Umbilical cord (tissue), 1 donor: ENCODE measurements at regions not wholly inside any gene's neighbourhood (a gene's known extent, or its start where the extent isn't known, plus 50 kb on each side); places are given as distances from the start of the nearest gene placed in this dataset.
"Not testable (repeated sequence)": the region's sequence is repeated elsewhere in the genome, so short reads cannot be mapped to it uniquely, and the experiment has no call there.

ENCODE experiments used
- DNase-seq: peaks from one replicate; pipeline ENCODE4 v3.0.0-alpha.2; 2015; ENCODE audit warnings: low spot score

DNA sequence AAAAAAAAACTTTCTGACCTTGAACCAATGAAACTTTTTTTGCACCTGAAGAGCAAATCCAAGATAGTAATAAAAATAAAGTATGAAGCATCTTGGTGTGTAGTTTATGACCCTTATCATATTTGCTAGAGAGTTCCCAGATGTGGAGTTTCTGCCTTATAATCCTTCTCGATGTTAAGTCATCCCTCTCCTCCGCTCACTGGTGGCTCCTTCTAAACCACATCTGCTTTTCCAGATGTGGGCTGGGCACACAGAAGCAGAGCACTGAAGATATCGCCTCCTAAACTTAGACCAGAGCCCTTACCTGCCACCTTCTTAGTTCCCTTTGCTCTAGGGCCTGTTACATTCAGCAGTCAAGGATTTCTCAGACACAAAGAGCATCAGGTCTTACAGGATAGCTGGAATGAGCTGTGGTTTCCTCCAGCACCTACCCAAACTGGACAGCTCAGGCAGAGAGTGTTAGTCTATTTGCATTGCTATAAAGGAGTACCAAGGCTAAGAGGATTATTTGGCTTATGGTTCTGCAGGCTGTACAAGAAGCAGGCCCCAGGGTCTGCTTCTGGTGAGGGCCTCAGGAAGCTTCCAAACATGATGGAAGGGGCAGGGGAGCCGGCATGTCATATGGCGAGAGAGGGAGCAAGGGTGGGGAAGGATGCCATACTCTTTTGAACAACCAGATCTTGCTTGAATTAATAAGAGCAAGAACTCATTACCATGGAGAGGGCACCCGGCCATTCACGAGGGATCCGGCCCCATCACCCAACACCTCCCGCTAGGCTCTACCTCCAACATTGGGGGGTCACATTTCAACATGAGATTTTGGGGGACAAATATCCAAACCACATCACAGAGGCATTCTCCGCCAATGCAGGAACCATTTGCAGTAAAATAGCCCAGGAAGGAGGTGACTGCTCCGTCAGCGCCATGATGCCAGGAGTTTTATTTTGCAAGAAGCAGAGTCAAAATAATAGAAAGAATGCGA lies 75.6 kb upstream of the HELT start:
- peak; percentile 73 for DNase-seq

- DNase-seq, result no peak
These were observed 69.3 kb upstream of the HELT start for GRCh38 chr4:184949020-184949419.

- DNase-seq, result no peak
These were observed 68.0 kb upstream of the HELT start for GRCh38 chr4:184950117-184950830.

- DNase-seq, result no peak
These were observed 67.4 kb upstream of the HELT start for GRCh38 chr4:184950926-184951325.

DNA sequence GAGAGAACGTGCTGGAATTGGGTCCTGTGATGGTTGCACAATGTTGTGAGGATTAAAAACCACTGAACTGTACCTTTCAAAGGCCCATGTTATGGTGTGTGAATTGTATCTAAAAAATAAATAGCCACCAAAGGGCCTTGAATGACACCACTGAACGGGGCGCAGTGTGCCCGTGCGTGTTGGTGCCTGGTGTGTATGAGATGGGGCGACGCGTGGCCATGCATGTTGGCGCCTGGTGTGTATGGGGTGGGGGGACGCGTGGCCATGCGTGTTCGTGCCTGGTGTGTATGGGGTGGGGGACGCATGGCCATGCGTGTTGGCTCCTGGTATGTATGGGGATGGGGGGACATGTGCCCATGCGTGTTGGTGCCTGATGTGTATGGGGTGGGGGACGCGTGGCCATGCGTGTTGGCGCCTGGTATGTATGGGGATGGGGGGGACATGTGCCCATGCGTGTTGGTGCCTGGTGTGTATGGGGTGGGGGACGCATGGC lies 66.6 kb upstream of the HELT start:
- no peak for DNase-seq

DNA sequence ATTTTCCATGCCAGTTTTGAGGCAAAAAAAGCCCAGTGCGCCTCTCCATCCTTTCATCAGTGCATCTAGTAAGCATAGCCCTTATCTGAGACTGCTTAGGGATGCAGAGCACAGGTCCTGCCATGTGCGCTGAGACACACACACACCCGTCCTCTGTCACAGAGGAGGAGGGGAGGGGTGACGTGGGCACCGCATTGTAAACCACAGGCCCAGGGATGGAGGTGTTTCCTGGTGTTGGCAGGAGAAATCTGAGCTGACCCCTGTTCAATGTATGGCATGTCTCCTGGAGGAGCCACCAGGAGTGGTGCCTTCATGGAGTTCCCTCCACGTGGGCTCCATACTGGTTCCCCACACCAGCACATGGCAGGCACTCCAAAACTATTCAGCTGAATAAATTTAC lies 65.8 kb upstream of the HELT start:
- no peak for DNase-seq

DNA sequence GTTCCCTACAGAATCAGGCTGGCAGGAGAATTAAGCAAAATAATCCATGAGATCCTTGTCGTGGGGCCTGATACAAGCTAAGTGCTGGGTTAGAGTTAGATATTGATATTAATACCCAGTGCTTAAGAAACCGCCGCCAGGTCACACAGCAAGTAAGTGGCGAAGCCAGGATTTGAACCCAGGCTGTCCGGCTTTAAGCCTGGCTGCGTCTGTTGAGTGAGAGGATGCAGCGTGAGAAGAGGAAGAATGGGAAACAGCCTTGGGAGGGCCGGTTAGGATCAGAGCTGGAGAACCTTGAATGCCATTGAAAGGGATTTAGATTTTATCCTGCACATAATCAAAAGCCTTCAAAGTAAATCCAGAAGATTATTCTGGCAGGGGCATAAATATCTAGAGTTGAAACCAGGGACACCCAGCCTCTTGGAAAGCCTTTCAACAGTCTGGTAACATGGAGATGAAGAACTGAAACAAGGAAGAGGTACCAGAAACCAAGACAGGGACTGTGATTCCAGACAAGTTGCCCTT lies 64.8 kb upstream of the HELT start:
- peak; percentile 81 for DNase-seq

- DNase-seq, result no peak
These were observed 64.3 kb upstream of the HELT start for GRCh38 chr4:184953971-184954370.

DNA sequence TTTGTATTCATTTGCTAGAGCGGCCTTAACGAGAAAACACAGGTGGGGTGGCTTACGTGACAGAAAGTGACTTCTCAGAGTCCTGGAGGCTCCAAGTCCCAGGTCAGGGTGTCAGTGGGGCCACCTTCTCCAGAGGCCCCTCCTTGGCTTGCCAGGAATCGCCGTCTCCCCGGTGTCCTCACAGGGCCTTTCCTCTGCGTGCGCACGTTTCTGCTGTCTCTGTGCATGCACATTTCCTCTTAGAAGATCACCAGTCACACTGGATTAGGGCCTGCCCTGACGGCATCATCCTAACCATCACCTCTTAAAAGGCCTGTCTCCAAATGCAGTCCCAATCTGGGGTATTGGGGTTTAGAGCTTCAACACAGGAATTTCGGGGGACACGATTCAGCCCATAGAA lies 63.8 kb upstream of the HELT start:
- DNase-seq, result no peak

DNA sequence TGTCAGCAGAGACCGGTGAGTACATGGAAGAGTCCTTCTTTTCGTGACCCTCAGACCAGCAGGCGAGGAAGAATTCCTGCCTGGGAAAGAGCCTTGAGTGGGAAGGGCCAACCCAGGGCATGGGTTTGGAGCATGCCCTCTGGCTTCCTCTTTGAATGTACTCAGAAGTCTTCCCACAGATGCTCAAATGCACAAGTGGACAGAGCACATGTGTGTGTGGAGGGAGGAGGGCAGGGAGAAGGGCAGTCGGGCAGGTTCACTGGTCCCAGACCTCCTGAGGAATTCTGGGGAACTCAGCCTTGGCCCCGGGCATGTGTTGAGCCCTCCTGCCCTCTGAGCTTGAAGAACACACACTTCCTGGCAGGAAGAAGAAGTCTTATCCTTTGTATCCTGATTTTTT lies 63.2 kb upstream of the HELT start:
- no peak for DNase-seq

GRCh38 chr4:184955636-184956035 lies 62.7 kb upstream of the HELT start:
- DNase-seq, result no peak

DNA sequence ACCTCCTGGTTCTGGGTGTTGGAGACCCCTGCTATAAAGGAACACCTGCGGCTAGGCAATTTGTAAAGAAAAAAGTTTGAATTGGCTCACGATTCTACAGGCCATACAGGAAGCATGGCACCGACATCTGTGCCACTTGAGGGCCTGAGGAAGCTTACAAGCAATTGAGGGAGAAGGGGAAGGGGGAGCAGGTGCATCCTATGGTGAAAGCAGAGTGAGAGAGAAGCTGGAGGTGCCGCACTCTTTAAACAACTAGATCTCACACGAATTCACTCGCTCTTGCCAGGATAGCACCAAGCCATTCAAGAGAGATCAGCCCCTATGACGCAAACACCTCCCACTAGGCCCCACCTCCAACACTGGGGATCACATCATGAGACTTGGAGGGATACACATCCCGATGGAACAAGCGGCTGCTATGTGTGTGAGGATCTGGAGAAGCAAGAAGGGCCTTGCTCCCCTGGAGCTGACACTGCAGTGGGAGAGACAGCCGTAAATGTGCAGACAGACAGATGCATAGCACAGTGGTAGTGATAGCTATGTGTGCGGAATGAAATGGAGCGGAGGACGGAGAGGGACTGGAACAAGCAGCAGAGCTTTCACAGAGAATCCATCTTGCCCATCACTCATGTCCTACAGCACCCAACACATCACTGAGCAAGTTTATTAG lies 60.7 kb upstream of the HELT start:
- no peak for DNase-seq

GRCh38 chr4:184958127-184958922 lies 60.0 kb upstream of the HELT start:
- no peak for DNase-seq

GRCh38 chr4:184958923-184959210 lies 59.4 kb upstream of the HELT start:
- DNase-seq, result no peak

- DNase-seq, result no peak
These were observed 59.0 kb upstream of the HELT start for GRCh38 chr4:184959309-184959708.

DNA sequence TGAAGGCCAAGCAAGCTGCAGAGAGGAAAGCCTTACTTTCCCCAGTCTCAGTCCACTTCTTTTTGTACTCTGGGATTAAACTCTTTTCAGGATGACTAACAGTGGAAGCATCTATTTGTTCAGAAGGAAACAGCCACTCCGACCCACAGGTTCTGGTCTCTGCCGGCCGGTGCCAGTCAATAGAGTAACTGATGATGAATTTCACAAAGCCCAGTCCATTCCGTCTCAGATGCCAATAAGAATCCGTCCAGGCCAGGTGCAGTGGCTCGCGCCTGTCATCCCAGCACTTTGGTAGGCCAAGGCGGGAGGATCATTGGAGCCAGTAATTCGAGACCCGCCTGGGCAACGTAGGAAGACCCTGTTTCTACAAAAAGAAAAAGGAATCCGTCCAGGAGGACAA lies 58.5 kb upstream of the HELT start:
- no peak for DNase-seq

DNA sequence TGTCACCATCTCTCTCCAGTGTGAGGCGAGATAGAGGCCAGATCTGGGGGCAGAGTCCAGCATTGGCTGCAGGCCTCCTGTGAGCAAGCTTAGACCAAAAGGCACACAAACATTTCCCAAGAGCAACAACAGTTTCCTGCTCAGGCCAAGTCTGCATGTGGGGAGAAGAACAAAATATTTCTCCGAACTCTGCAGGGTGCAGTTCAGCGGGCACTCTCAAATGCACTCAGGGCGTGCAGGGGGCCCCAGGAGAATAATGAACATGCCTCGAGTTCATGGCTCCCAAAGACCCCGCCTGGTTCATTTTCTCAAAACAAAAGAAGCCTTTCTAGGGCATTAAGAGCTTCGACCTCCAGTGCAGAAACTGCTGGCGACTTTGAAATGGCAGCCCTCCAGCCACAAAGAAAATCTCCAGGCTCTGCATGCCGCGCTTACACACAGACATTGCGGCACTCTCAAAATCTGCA lies 57.8 kb upstream of the HELT start:
- DNase-seq, result peak; percentile 65

DNA sequence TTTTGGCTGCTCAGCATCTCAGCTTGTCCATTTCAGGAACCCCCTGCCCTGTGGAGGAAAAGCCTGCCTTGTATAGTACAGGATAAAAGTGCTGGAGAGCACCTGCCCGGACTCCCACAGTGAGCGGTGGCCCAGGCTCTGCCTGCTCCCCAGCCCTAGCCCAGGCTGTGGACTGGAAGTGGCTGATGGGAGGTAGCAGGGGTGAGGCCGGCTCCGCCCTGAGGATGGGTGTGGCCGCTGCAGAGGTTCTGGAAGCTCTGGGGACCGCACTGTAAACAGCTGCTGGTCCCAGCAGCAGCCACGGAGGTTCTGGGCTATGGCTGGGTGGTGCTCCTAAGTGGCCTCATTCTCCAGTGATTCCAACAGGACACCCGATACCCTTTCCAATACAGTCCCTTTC lies 56.6 kb upstream of the HELT start:
- no peak for DNase-seq

- DNase-seq, result no peak
These were observed 56.1 kb upstream of the HELT start for GRCh38 chr4:184962125-184962638.

DNA sequence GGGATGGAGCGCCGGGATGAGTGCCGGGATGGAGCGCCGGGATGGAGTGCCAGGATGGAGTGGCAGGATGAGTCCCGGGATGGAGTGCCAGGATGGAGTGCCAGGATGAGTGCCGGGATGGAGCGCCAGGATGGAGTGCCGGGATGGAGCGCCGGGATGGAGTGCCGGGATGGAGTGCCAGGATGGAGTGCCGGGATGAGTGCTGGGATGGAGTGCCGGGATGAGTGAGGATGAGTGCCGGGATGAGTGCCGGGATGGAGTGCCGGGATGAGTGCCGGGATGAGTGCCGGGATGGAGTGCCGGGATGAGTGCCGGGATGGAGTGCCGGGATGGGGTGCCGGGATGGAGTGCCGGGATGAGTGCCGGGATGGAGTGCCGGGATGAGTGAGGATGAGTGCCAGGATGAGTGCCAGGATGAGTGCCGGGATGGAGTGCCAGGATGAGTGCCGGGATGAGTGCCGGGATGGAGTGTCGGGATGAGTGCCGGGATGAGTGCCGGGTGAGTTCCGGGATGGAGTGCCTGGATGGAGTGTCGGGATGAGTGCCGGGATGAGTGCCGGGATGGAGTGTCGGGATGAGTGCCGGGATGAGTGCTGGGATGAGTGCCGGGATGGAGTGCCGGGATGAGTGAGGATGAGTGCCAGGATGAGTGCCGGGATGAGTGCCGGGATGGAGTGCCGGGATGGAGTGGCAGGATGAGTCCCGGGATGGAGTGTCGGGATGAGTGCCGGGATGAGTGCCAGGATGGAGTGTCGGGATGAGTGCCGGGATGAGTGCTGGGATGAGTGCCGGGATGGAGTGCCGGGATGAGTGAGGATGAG lies 52.9 kb upstream of the HELT start:
- DNase-seq, result not testable (repeated sequence)
